Stomach (tissue), 8 donors: ENCODE measurements at regions not wholly inside any gene's neighbourhood (a gene's known extent, or its start where the extent isn't known, plus 50 kb on each side); places are given as distances from the start of the nearest gene placed in this dataset.

Experiments used
- DNase-seq, 2 donors: peaks; one replicate each; pipeline versions ENCODE4 v3.0.0 to v3.0.0-alpha.2; 2013 to 2019
- H3K27ac ChIP-seq, 5 donors: fragments of 200-600 bp in 4 of 5; sonication (generic) in 4 of 5; one replicate each; pipeline ENCODE4 v1.5.1; 2013 to 2019; ENCODE audit warnings: mild to moderate bottlenecking in 1 of 5, moderate library complexity in 1 of 5
- H3K27me3 ChIP-seq, 3 donors: fragments of 200-600 bp; sonication (generic); one replicate each; pipeline ENCODE4 v1.5.1; 2017 to 2019; ENCODE audit warnings: mixed run types in 1 of 3
- H3K36me3 ChIP-seq, 4 donors: fragments of 200-600 bp; sonication (generic); 1 replicate in 3 of 4; 2 replicates in 1 of 4; pipeline ENCODE4 v1.5.1; 2016 to 2019
- H3K4me1 ChIP-seq, 4 donors: fragments of 200-600 bp; sonication (generic); one replicate each; pipeline ENCODE4 v1.5.1; 2016 to 2019
- H3K4me3 ChIP-seq, 4 donors: fragments of 200-600 bp; sonication (generic) in 3 of 4; one replicate each; pipeline ENCODE4 v1.5.1; 2016 to 2019; ENCODE audit warnings: mild to moderate bottlenecking in 1 of 4
- H3K9me3 ChIP-seq, 4 donors: fragments of 200-600 bp; sonication (generic); one replicate each; pipeline ENCODE4 v1.5.1; 2016 to 2019
- EP300 ChIP-seq: sonication (generic); formaldehyde crosslinking; IDR thresholded peaks from one replicate; pipeline ENCODE4 v1.6.1; 2017; ENCODE audit warnings: antibody characterized with exemption
- POLR2A ChIP-seq, 4 donors: fragments of 450-650 bp; IDR thresholded peaks; one replicate each; pipeline ENCODE4 v1.6.1; 2016; ENCODE audit warnings: antibody characterized with exemption in 4 of 4, control low read depth in 2 of 4, mild to moderate bottlenecking in 1 of 4, moderate library complexity in 1 of 4
- POLR2AphosphoS5 ChIP-seq, 3 donors: sonication (generic); formaldehyde crosslinking; IDR thresholded peaks; one replicate each; pipeline ENCODE4 v1.6.1; 2016; ENCODE audit warnings: antibody characterized with exemption in 3 of 3
- WGBS, 5 donors: extraction: QIAGEN DNeasy Blood & Tissue Kit in 3 of 5; methylation state at CpG; one replicate each; pipeline versions ENCODE4 v1.1.5 to v1.1.7; 2013 to 2018; 5-methylcytosine and 5-hydroxymethylcytosine counted together
- intact Hi-C: fragments of 100-400 bp; cut with DNase I; formaldehyde crosslinking; loops from one replicate; pipeline ENCODE4 v1.15.1; 2023; ENCODE audit warnings: low total_unique reads
- TF ChIP-seq, protein P1 (sequence below), 7 experiments: fragments of 450-650 bp in 4 of 7; fragments of 200-600 bp in 3 of 7; sonication (generic) in 3 of 7; IDR thresholded peaks; one replicate each; pipeline ENCODE4 v1.5.1; 2016 to 2019; ENCODE audit warnings: antibody characterized with exemption in 7 of 7, control low read depth in 2 of 7, mild to moderate bottlenecking in 1 of 7
- donor health status: healthy with polysubstance abuse.
- donor health status: Bipolar disorder and iron deficiency.
- donor health status: healthy.

GRCh38 chr20:19141998-19142397 lies 70.4 kb upstream of the SLC24A3 start:
- Histone ChIP-seq H3K4me1 (no peaks in the 10 kb centered on the region), H3K27ac (no peak overlapping the region), H3K27me3 (no peaks in the 10 kb centered on the region), H3K36me3 (no peaks in the 10 kb centered on the region), H3K4me3 (no peak overlapping the region), H3K9me3 (peaks cover 0 to 14% (median 3%) of the 10 kb centered on the region in 4 donors)
- no peak for TF ChIP-seq EP300
- no peak for TF ChIP-seq POLR2AphosphoS5 (IDR thresholded peaks at IDR 0.05)
- TF ChIP-seq, protein P1, sequence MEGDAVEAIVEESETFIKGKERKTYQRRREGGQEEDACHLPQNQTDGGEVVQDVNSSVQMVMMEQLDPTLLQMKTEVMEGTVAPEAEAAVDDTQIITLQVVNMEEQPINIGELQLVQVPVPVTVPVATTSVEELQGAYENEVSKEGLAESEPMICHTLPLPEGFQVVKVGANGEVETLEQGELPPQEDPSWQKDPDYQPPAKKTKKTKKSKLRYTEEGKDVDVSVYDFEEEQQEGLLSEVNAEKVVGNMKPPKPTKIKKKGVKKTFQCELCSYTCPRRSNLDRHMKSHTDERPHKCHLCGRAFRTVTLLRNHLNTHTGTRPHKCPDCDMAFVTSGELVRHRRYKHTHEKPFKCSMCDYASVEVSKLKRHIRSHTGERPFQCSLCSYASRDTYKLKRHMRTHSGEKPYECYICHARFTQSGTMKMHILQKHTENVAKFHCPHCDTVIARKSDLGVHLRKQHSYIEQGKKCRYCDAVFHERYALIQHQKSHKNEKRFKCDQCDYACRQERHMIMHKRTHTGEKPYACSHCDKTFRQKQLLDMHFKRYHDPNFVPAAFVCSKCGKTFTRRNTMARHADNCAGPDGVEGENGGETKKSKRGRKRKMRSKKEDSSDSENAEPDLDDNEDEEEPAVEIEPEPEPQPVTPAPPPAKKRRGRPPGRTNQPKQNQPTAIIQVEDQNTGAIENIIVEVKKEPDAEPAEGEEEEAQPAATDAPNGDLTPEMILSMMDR (IDR thresholded peaks at IDR 0.05), result no peak
- TF ChIP-seq POLR2A (IDR thresholded peaks at IDR 0.05), result no peak
- DNase-seq, result no peak
- intact Hi-C loops, result no loop called here
- WGBS, 5 donors, result 65 to 77% (median 71%) methylated on average over 3 of the region's 3 CpGs

DNA sequence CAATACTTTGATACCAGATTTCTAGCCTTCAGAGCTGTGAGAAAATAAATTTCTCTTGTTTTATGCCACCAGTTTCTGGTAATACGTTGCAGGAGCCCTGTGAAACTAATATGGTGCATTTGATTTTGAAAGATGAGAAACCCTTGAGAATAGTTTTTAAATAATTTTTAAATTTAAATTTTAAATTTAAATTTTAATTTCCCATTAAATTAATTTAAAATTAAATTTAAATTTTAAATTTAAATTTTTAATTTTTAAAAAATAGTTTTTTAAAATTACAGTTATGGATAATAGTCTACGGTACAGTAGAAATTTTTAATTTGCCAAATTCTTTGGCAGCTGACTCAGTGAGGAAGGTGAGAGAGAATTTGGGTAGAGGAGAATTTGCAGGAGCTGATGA lies 68.6 kb upstream of the SLC24A3 start:
- no peaks in the 10 kb centered on the region for H3K4me1 ChIP-seq
- no peak overlapping the region for H3K4me3 ChIP-seq
- TF ChIP-seq EP300, result no peak
- TF ChIP-seq, protein P1 (IDR thresholded peaks at IDR 0.05), result no peak
- no peak for TF ChIP-seq POLR2A (IDR thresholded peaks at IDR 0.05)
- TF ChIP-seq POLR2AphosphoS5 (IDR thresholded peaks at IDR 0.05), result no peak
- peaks cover 0 to 11% (median 3%) of the 10 kb centered on the region in 4 donors for H3K9me3 ChIP-seq
- H3K27ac ChIP-seq, result no peak overlapping the region
- 90 to 100% (median 95%) methylated on average over 2 of the region's 2 CpGs for WGBS, 5 donors
- DNase-seq, result no peak
- no peaks in the 10 kb centered on the region for H3K27me3 ChIP-seq
- H3K36me3 ChIP-seq, result no peaks in the 10 kb centered on the region
- intact Hi-C loops, result no loop called here

DNA sequence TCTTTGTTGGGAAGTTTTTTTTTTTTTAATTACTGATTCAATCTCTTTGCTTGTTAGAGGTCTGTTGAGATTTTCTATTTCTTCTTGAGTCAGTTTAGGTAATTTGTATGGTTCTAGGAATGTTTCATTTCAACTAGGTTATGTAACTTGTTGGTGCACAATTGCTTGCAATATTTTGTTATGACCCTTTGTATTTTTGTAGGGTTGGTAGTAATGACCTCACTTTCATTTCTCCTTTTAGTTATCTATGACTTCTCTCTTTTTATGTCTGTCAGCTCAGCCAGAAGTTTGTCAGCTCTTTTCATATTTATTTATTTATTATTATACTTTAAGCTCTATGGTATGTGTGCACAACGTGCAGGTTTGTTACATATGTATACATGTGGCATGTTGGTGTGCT lies 51.1 kb upstream of the SLC24A3 start:
- Histone ChIP-seq H3K4me1 (no peaks in the 10 kb centered on the region), H3K27ac (no peak overlapping the region), H3K4me3 (no peak overlapping the region), H3K27me3 (no peaks in the 10 kb centered on the region), H3K9me3 (no peaks in the 10 kb centered on the region), H3K36me3 (no peaks in the 10 kb centered on the region)
- 88 to 100% (median 92%) methylated on average over 1 of the region's 1 CpG for WGBS, 5 donors
- intact Hi-C loops, result no loop called here
- no peak for DNase-seq
- TF ChIP-seq EP300 (no peak), POLR2AphosphoS5 (IDR thresholded peaks at IDR 0.05) (no peak), POLR2A (IDR thresholded peaks at IDR 0.05) (no peak)
- TF ChIP-seq, protein P1 (IDR thresholded peaks at IDR 0.05), result no peak
